ENCODE measurements at regions not wholly inside any gene's neighbourhood (a gene's known extent, or its start where the extent isn't known, plus 50 kb on each side); places are given as distances from the start of the nearest gene placed in this dataset.

GRCh38 chr2:47999512-47999911 is 93.2 kb upstream of the FBXO11 start:
- H3K4me3 ChIP-seq (ENCODE audit: low read depth, low read length), result no peak overlapping the region
- no peak for TF ChIP-seq CTCF (IDR thresholded peaks at IDR 0.05; ENCODE audit: borderline replicate concordance, insufficient read depth, low read depth, low read length)

- no peak overlapping the region for H3K4me3 ChIP-seq (ENCODE audit: low read depth, low read length)
Observed at GRCh38 chr2:48001498-48001897, 95.2 kb upstream of the FBXO11 start.

GRCh38 chr2:48006094-48006493 is 99.8 kb upstream of the FBXO11 start:
- no peak for TF ChIP-seq CTCF (IDR thresholded peaks at IDR 0.05; ENCODE audit: borderline replicate concordance, insufficient read depth, low read depth, low read length)
- no peak overlapping the region for H3K4me3 ChIP-seq (ENCODE audit: low read depth, low read length)

More at GRCh38 chr2:48001498-48001897, 95.2 kb upstream of the FBXO11 start:
- TF ChIP-seq CTCF (IDR thresholded peaks at IDR 0.05; ENCODE audit: borderline replicate concordance, insufficient read depth, low read depth, low read length), result no peak

- no peak for TF ChIP-seq CTCF (IDR thresholded peaks at IDR 0.05; ENCODE audit: borderline replicate concordance, insufficient read depth, low read depth, low read length)
- H3K4me3 ChIP-seq (ENCODE audit: low read depth, low read length), result no peak overlapping the region
Observed at GRCh38 chr2:48007699-48008268, 101.5 kb upstream of the FBXO11 start.

GRCh38 chr2:48009256-48009655 is 103.0 kb upstream of the FBXO11 start:
- no peak for TF ChIP-seq CTCF (IDR thresholded peaks at IDR 0.05; ENCODE audit: borderline replicate concordance, insufficient read depth, low read depth, low read length)
- H3K4me3 ChIP-seq (ENCODE audit: low read depth, low read length), result no peak overlapping the region

GRCh38 chr2:48015421-48015820 is 109.1 kb upstream of the FBXO11 start:
- no peak for TF ChIP-seq CTCF (IDR thresholded peaks at IDR 0.05; ENCODE audit: borderline replicate concordance, insufficient read depth, low read depth, low read length)
- no peak overlapping the region for H3K4me3 ChIP-seq (ENCODE audit: low read depth, low read length)

GRCh38 chr2:48016225-48017019 is 110.1 kb upstream of the FBXO11 start:
- H3K4me3 ChIP-seq (ENCODE audit: low read depth, low read length), result no peak overlapping the region
- TF ChIP-seq CTCF (IDR thresholded peaks at IDR 0.05; ENCODE audit: borderline replicate concordance, insufficient read depth, low read depth, low read length), result peak; percentile 37; the same call in 1 of the 2 replicates
